ENCODE measurements at regions not wholly inside any gene's neighbourhood (a gene's known extent, or its start where the extent isn't known, plus 50 kb on each side); places are given as distances from the start of the nearest gene placed in this dataset.
"Not testable (repeated sequence)": the region's sequence is repeated elsewhere in the genome, so short reads cannot be mapped to it uniquely, and the experiment has no call there.

- no peak for DNase-seq (ENCODE audit: low read depth)
Observed at GRCh38 chr7:17093461-17093860, 205.0 kb upstream of the AHR start.

- DNase-seq (ENCODE audit: low read depth) = no peak
Observed at GRCh38 chr7:17094963-17095574, 203.4 kb upstream of the AHR start.

- DNase-seq (ENCODE audit: low read depth) = no peak
Observed at GRCh38 chr7:17095931-17096330, 202.5 kb upstream of the AHR start.

GRCh38 chr7:17097668-17098297 lies 200.7 kb upstream of the AHR start:
- DNase-seq (ENCODE audit: low read depth) = no peak

- DNase-seq (ENCODE audit: low read depth) = no peak
Observed at GRCh38 chr7:17098515-17098914, 199.9 kb upstream of the AHR start.

GRCh38 chr7:17099083-17099973 lies 199.1 kb upstream of the AHR start:
- DNase-seq (ENCODE audit: low read depth) = no peak

- DNase-seq (ENCODE audit: low read depth) = not testable (repeated sequence)
Observed at GRCh38 chr7:17099974-17100509, 198.4 kb upstream of the AHR start.

GRCh38 chr7:17101207-17101696 lies 197.2 kb upstream of the AHR start:
- no peak for DNase-seq (ENCODE audit: low read depth)

- DNase-seq (ENCODE audit: low read depth) = no peak
Observed at GRCh38 chr7:17103170-17103569, 195.3 kb upstream of the AHR start.

- DNase-seq (ENCODE audit: low read depth) = no peak
Observed at GRCh38 chr7:17103984-17104383, 194.5 kb upstream of the AHR start.

GRCh38 chr7:17104419-17104818 lies 194.0 kb upstream of the AHR start:
- DNase-seq (ENCODE audit: low read depth) = no peak

GRCh38 chr7:17105701-17106100 lies 192.8 kb upstream of the AHR start:
- no peak for DNase-seq (ENCODE audit: low read depth)

- no peak for DNase-seq (ENCODE audit: low read depth)
Observed at GRCh38 chr7:17108049-17108584, 190.3 kb upstream of the AHR start.

GRCh38 chr7:17109020-17109419 lies 189.4 kb upstream of the AHR start:
- DNase-seq (ENCODE audit: low read depth) = no peak

- not testable (repeated sequence) for DNase-seq (ENCODE audit: low read depth)
Observed at GRCh38 chr7:17113770-17114169, 184.7 kb upstream of the AHR start.

GRCh38 chr7:17118412-17118811 lies 180.0 kb upstream of the AHR start:
- no peak for DNase-seq (ENCODE audit: low read depth)

GRCh38 chr7:17120756-17121155 lies 177.7 kb upstream of the AHR start:
- no peak for DNase-seq (ENCODE audit: low read depth)

GRCh38 chr7:17121671-17122070 lies 176.8 kb upstream of the AHR start:
- no peak for DNase-seq (ENCODE audit: low read depth)

GRCh38 chr7:17123020-17123419 lies 175.4 kb upstream of the AHR start:
- no peak for DNase-seq (ENCODE audit: low read depth)

GRCh38 chr7:17126413-17127268 lies 171.8 kb upstream of the AHR start:
- DNase-seq (ENCODE audit: low read depth) = no peak

GRCh38 chr7:17129218-17129617 lies 169.2 kb upstream of the AHR start:
- DNase-seq (ENCODE audit: low read depth) = no peak
